ENCODE measurements at regions not wholly inside any gene's neighbourhood (a gene's known extent, or its start where the extent isn't known, plus 50 kb on each side); places are given as distances from the start of the nearest gene placed in this dataset.

GRCh38 chr20:7744411-7744810 is 195.8 kb downstream of the HAO1 start (continued):
- TF ChIP-seq HBP1 (CRISPR knock-in tag; IDR thresholded peaks at IDR 0.05; ENCODE audit: low read depth), result no peak

DNA sequence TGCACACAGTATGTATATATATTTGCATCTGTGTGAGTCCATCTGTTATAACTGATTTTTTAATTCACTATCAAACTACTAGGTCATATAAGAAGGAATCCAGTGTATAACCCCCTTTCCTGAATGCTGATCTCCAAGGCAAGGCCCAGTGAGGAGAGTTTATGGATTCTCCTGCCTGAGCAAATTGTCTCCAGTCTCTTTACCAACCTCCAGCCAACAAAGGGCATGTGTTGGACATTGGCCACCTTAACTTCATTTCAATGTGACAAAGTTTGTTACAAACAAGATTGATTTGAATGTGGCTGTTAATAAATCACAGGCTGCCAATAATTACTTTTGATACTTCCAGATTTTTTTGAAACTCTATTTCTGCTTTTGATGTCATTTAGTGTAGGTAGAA is 191.6 kb downstream of the HAO1 start:
- in situ Hi-C loops (cut with HindIII; ENCODE audit: extremely low pct_ligation_motif_present, low pct_unique_long_range_greater_than_20kb) (no loop called here), intact Hi-C loops (cut with micrococcal nuclease; ENCODE audit: unreplicated experiment) (no loop called here)
- CTCF ChIA-PET (ENCODE audit: low intra/inter-chr PET ratio, low total read pairs), result no interaction called here
- H3K9me3 ChIP-seq (ENCODE audit: low read length), result no peaks in the 10 kb centered on the region
- H3K79me2 ChIP-seq (ENCODE audit: insufficient read depth, low read length), result no peaks in the 10 kb centered on the region
- FAIRE-seq, result no peak
- H4K20me1 ChIP-seq (ENCODE audit: insufficient read depth, low read length), result no peaks in the 10 kb centered on the region
- H2AFZ ChIP-seq (ENCODE audit: low read length), result no peak overlapping the region
- BruUV-seq (replicated peaks), result no TSS peak
- TF ChIP-seq ZFP36 (IDR thresholded peaks at IDR 0.05; ENCODE audit: borderline replicate concordance, low read depth, low read length, partially characterized antibody) (no peak), ZNF7 (CRISPR knock-in tag; IDR thresholded peaks at IDR 0.05) (no peak)
- no peak overlapping the region for H3K27ac ChIP-seq (ENCODE audit: extremely low read length, insufficient read depth, low read length)
- no peaks in the 10 kb centered on the region for H3K36me3 ChIP-seq (replicated peaks in 1 of 2; ENCODE audit: control insufficient read depth in 1 of 2, insufficient read depth in 2 of 2, low read length in 2 of 2)
- ATAC-seq, result no peak
- POLR2A ChIA-PET, result no interaction called here
- no peak overlapping the region for H3K4me3 ChIP-seq (replicated peaks in 1 of 3; ENCODE audit: insufficient read depth in 1 of 3, low read depth in 2 of 3, low read length in 3 of 3)
- H3K4me1 ChIP-seq (ENCODE audit: insufficient read depth, low read length), result peaks cover 8% of the 10 kb centered on the region; the same call in 1 of the 2 replicates
- no peak overlapping the region for H3K4me2 ChIP-seq (ENCODE audit: low read depth, low read length)
- no peak for DNase-seq (ENCODE audit: low spot score)
- no peaks in the 10 kb centered on the region for H3K27me3 ChIP-seq (ENCODE audit: control insufficient read depth in 1 of 2, insufficient read depth in 2 of 2, low read length in 2 of 2)
- H3K9ac ChIP-seq (ENCODE audit: insufficient read depth, low read depth, low read length), result no peak overlapping the region

- intact Hi-C loops (cut with micrococcal nuclease; ENCODE audit: unreplicated experiment) (no loop called here), in situ Hi-C loops (cut with HindIII; ENCODE audit: extremely low pct_ligation_motif_present, low pct_unique_long_range_greater_than_20kb) (no loop called here)
- DNase-seq (ENCODE audit: low spot score) (no peak), ATAC-seq (no peak), FAIRE-seq (no peak)
- H3K4me3 ChIP-seq (replicated peaks in 1 of 3; ENCODE audit: insufficient read depth in 1 of 3, low read depth in 2 of 3, low read length in 3 of 3), result no peak overlapping the region
- no peaks in the 10 kb centered on the region for H3K27me3 ChIP-seq (ENCODE audit: control insufficient read depth in 1 of 2, insufficient read depth in 2 of 2, low read length in 2 of 2)
- TF ChIP-seq NFKBIZ (CRISPR knock-in tag; IDR thresholded peaks at IDR 0.05) (no peak), FOXA3 (CRISPR knock-in tag; IDR thresholded peaks at IDR 0.05) (no peak), SMAD1 (CRISPR knock-in tag; IDR thresholded peaks at IDR 0.05; ENCODE audit: borderline replicate concordance, low read depth) (no peak), FOXM1 (CRISPR knock-in tag; IDR thresholded peaks at IDR 0.05) (no peak), KDM4B (CRISPR knock-in tag; IDR thresholded peaks at IDR 0.05) (no peak), EHMT2 (IDR thresholded peaks at IDR 0.05; ENCODE audit: borderline replicate concordance, low read depth, low read length) (no peak), GLMP (CRISPR knock-in tag; IDR thresholded peaks at IDR 0.05; ENCODE audit: borderline replicate concordance) (no peak), NFYB (CRISPR knock-in tag; IDR thresholded peaks at IDR 0.05) (no peak), PHF5A (CRISPR knock-in tag; IDR thresholded peaks at IDR 0.05; ENCODE audit: low read depth, unreplicated experiment) (no peak)
- H3K4me1 ChIP-seq (ENCODE audit: insufficient read depth, low read length), result peaks cover 8% of the 10 kb centered on the region; the same call in 1 of the 2 replicates
- H3K79me2 ChIP-seq (ENCODE audit: insufficient read depth, low read length), result no peaks in the 10 kb centered on the region
- 63% methylated on average over 1 of the region's 1 CpG for WGBS (ENCODE audit: low lambda C conversion rate)
- POLR2A ChIA-PET, result no interaction called here
- H3K4me2 ChIP-seq (ENCODE audit: low read depth, low read length), result no peak overlapping the region
- no TSS peak for BruUV-seq (replicated peaks)
- no peak overlapping the region for H3K9ac ChIP-seq (ENCODE audit: insufficient read depth, low read depth, low read length)
- CTCF ChIA-PET (ENCODE audit: low intra/inter-chr PET ratio, low total read pairs), result no interaction called here
- no peak overlapping the region for H2AFZ ChIP-seq (ENCODE audit: low read length)
- no peak overlapping the region for H3K27ac ChIP-seq (ENCODE audit: extremely low read length, insufficient read depth, low read length)
- H3K9me3 ChIP-seq (ENCODE audit: low read length), result no peaks in the 10 kb centered on the region
- H3K36me3 ChIP-seq (replicated peaks in 1 of 2; ENCODE audit: control insufficient read depth in 1 of 2, insufficient read depth in 2 of 2, low read length in 2 of 2), result no peaks in the 10 kb centered on the region
- no peaks in the 10 kb centered on the region for H4K20me1 ChIP-seq (ENCODE audit: insufficient read depth, low read length)
Observed at GRCh38 chr20:7754102-7754501, 186.2 kb downstream of the HAO1 start.
